Activated CD4-positive, CD25-positive, alpha-beta regulatory T cell (primary cell): ENCODE measurements at regions not wholly inside any gene's neighbourhood (a gene's known extent, or its start where the extent isn't known, plus 50 kb on each side); places are given as distances from the start of the nearest gene placed in this dataset.

Source experiments
- DNase-seq, 4 experiments: peaks; one replicate each; lab custom pipeline; 2025; lab: John Stamatoyannopoulos, UW

- no peak for DNase-seq
Measured at GRCh38 chr13:107104631-107105030, 536.7 kb upstream of the ARGLU1 start.

- DNase-seq = no peak
Measured at GRCh38 chr13:107102676-107103075, 534.7 kb upstream of the ARGLU1 start.

GRCh38 chr13:107099661-107100060 is 531.7 kb upstream of the ARGLU1 start:
- no peak for DNase-seq

- no peak for DNase-seq
Measured at GRCh38 chr13:107097916-107098315, 530.0 kb upstream of the ARGLU1 start.

GRCh38 chr13:107095876-107096275 is 527.9 kb upstream of the ARGLU1 start:
- no peak for DNase-seq

GRCh38 chr13:107091861-107092260 is 523.9 kb upstream of the ARGLU1 start:
- no peak for DNase-seq

- DNase-seq = no peak
Measured at GRCh38 chr13:107091428-107091827, 523.5 kb upstream of the ARGLU1 start.

GRCh38 chr13:107088061-107088460 is 520.1 kb upstream of the ARGLU1 start:
- no peak for DNase-seq

- no peak for DNase-seq
Measured at GRCh38 chr13:107079423-107080049, 511.6 kb upstream of the ARGLU1 start.

GRCh38 chr13:107078229-107078765 is 510.4 kb upstream of the ARGLU1 start:
- no peak for DNase-seq

- DNase-seq = no peak
Measured at GRCh38 chr13:107076801-107077200, 508.9 kb upstream of the ARGLU1 start.

- no peak for DNase-seq
Measured at GRCh38 chr13:107075576-107075975, 507.6 kb upstream of the ARGLU1 start.

GRCh38 chr13:107070792-107071191 is 502.9 kb upstream of the ARGLU1 start:
- no peak for DNase-seq

- no peak for DNase-seq
Measured at GRCh38 chr13:107069108-107069776, 501.3 kb upstream of the ARGLU1 start.

GRCh38 chr13:107067381-107067780 is 499.4 kb upstream of the ARGLU1 start:
- DNase-seq = no peak

- no peak for DNase-seq
Measured at GRCh38 chr13:107066355-107066754, 498.4 kb upstream of the ARGLU1 start.

- DNase-seq = no peak
Measured at GRCh38 chr13:107065036-107065435, 497.1 kb upstream of the ARGLU1 start.

GRCh38 chr13:107057028-107057631 is 489.2 kb upstream of the ARGLU1 start:
- DNase-seq = no peak

GRCh38 chr13:107043021-107043956 is 475.4 kb upstream of the ARGLU1 start:
- no peak for DNase-seq

- DNase-seq = no peak
Measured at GRCh38 chr13:107035778-107036177, 467.8 kb upstream of the ARGLU1 start.

GRCh38 chr13:107035186-107035585 is 467.2 kb upstream of the ARGLU1 start:
- no peak for DNase-seq

GRCh38 chr13:107034236-107034872 is 466.4 kb upstream of the ARGLU1 start:
- no peak for DNase-seq
